H1 (cell line): ENCODE measurements at regions not wholly inside any gene's neighbourhood (a gene's known extent, or its start where the extent isn't known, plus 50 kb on each side); places are given as distances from the start of the nearest gene placed in this dataset.

Source experiments
- CTBP2 ChIP-seq: IDR thresholded peaks from 2 replicates; pipeline ENCODE4 v1.7.0; 2011; ENCODE audit warnings: borderline replicate concordance, mild to moderate bottlenecking, moderate library complexity, mixed read lengths, low read length; ENCODE audit not compliant: insufficient read depth, insufficient read length
- TF ChIP-seq, protein P1 (sequence below): IDR thresholded peaks from 2 replicates; pipeline ENCODE4 v1.6.1; 2012; ENCODE audit warnings: low read length, inconsistent platforms

DNA sequence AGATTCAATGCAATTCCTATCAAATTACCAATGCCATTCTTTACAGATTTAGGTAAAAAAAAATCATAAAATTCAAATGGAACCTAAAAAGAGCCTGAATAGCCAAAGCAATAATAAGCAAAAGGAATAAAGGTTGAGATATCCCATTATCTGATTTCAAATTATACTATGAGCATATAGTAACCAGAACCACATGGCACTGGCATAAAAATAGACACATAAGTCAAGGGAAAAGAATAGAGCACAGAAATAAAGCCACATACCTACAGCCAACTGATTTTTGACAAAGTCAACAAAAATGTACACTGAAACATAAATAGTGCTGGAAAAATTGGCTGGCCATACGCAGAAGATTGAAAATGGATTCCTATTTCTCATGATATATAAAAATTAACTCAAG lies 853.7 kb downstream of the FAT4 start (continued):
- TF ChIP-seq, protein P1, sequence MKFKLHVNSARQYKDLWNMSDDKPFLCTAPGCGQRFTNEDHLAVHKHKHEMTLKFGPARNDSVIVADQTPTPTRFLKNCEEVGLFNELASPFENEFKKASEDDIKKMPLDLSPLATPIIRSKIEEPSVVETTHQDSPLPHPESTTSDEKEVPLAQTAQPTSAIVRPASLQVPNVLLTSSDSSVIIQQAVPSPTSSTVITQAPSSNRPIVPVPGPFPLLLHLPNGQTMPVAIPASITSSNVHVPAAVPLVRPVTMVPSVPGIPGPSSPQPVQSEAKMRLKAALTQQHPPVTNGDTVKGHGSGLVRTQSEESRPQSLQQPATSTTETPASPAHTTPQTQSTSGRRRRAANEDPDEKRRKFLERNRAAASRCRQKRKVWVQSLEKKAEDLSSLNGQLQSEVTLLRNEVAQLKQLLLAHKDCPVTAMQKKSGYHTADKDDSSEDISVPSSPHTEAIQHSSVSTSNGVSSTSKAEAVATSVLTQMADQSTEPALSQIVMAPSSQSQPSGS, result no peak
- TF ChIP-seq CTBP2, result no peak
- TF ChIP-seq, all 59 proteins: peak for 0
